ENCODE measurements at regions not wholly inside any gene's neighbourhood (a gene's known extent, or its start where the extent isn't known, plus 50 kb on each side); places are given as distances from the start of the nearest gene placed in this dataset.
"Not testable (repeated sequence)": the region's sequence is repeated elsewhere in the genome, so short reads cannot be mapped to it uniquely, and the experiment has no call there.

DNA sequence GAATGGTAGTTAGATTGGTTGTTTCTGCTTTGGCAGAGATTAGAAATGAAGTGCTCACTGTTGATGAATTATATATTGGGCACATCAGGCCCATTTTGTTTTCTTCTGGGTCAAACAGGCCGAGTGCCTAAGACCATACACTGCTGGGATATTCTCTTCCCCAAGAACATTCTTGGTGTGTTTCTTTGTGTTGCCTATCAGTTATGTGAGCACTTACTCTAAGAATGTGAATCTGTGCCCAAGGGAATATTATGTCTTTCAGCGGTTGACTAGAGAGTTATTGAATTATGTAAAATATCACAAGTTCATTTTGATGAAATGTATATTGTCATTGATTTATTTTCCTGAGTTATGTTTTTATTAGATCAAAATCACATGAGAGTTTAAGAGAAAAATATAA, 255.5 kb upstream of the SMIM30 start:
- DNase-seq = no peak

DNA sequence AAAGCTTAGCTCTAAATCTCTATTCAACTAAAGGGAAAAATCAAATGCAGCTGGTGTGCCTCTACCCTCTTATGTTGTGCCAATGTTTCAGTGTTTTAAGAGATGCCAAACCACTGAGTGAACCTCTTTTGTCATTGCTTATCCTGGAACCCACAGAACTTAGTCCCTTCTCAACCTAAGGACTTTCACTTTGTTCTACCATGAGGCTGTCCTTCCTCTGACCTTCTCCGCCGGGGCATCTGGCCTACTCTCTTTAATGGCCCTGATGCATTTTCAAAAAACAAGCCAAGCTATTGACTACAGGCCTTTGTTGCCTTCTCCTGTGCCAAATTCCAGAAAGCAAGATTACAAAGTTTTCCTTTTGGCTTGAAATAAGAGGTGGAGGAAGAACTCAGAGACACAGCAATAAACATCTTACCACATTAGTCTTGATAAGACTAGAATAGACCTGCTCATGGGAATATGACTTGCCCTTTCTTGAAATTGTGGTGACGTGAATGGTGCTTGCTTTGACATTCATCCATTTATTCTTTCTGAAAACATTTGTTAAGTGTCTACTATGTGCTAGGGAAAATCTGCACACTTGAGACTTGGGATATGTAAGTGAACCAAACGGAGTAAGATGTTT, 253.2 kb upstream of the SMIM30 start:
- no peak for DNase-seq

DNA sequence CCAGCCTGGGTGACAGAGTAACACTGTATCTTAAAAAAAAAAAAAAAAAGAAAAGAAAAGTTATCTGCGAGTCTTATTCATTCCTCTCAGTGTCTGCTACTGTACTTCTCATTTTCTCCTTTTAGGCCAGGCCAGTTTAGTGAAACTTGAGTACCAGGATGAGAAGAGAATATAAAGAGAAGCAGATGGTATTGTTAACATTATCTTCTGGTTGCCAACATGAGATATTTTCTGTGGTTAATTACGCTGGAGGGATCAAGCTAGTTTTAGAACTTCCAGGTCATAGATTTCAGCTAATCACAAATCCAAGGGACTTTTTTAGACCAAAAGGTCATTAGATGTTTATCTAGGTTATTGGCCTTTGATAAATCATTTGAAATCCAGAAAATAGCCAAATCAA, 252.6 kb upstream of the SMIM30 start:
- DNase-seq = no peak

DNA sequence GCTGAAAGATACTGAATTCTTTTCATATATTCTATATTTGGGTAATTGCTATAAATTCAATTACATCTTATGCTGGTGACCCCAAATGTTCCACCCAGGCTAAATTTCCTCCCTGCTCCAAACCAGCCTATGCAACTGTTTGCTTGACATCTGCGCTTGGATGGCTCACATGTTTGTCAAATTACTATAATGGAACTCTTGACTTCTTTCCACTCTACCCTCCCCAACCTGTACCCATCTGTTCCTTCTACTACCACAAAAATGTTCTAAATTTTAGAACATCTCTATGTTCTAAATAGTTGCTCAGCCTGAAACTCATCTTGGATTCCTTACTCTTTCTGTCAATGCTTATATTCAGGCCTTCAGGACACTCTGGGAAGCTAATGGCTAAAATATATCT, 249.9 kb upstream of the SMIM30 start:
- no peak for DNase-seq

DNA sequence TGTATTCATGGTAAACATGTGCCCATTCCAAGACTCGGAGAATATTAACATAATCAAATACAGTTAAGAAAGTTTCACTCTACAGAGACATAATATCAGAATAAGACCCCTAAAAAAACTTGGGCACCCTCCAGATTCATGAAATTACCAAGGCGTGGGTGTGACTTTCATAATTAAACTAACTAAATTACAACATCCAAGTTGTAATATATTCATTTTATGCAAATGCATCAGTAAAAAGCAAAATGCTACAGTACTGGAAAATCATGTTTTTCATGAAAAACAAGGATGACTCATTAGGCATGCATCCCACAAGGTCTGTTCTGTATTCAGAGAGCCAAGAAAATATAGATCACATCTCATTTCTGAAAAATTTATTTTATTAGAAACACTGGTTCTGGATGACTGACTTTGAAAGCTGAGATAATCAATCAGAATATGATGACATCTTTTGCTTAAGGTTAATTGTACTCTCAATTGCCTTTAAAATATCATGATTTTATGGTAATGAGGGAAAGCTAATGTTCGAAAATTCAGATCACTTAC, 248.8 kb upstream of the SMIM30 start:
- no peak for DNase-seq

DNA sequence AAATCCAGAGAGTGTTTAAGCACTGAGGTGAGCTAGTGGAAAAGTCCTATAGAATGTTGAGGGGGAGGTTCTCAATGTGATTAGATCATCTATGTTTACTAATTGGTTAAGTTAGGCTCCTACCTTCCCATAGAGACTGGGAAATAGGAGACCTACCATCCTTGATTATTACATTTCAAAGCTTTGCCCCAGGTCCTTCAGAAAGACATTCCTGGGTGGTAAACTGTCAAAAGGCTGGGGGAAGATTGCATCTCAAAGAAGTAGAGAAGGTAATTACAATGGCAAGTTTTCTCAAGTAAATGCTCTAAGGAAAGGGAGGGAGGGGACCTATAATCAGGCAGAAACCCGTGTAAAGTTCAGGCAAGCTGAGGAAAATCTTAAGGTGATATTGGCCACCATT, 247.8 kb upstream of the SMIM30 start:
- DNase-seq = no peak

DNA sequence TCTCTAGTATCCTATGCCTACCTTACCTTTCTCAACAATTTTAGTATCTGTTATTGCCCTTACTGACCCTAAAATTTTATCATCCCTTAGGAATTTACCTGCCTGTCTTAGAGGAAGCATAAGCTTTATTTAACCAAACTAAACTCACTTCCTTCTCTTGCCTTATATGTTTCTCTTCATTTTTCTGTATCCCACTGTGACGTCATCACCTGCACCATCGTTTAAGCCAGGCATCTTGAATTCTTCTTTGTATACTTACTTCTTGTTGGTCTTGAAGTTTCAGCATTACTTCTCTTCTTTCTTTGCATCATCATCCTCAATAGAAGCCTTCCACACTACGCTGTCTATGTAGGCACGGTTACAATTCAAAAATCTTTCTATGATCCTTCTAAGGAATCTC, 231.0 kb upstream of the SMIM30 start:
- DNase-seq = no peak

DNA sequence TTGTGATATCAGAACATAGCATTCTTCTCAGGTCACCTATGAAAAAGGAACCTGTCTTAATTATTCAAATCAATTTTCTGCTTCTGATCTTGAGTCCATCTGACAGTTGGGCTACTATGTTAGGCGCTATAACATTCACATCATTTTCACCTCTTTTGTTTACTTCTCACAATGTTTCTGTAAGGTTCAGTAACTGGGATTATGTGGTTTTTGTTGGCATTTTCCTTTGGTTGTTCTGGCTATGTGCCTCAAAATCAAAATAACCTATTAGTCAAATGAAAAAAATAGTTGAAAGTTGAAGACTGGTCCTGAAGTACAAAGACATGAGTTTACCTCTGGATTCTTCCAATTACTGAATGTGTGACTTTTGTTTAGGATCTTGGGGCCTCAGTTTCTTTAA, 221.3 kb upstream of the SMIM30 start:
- DNase-seq = no peak

DNA sequence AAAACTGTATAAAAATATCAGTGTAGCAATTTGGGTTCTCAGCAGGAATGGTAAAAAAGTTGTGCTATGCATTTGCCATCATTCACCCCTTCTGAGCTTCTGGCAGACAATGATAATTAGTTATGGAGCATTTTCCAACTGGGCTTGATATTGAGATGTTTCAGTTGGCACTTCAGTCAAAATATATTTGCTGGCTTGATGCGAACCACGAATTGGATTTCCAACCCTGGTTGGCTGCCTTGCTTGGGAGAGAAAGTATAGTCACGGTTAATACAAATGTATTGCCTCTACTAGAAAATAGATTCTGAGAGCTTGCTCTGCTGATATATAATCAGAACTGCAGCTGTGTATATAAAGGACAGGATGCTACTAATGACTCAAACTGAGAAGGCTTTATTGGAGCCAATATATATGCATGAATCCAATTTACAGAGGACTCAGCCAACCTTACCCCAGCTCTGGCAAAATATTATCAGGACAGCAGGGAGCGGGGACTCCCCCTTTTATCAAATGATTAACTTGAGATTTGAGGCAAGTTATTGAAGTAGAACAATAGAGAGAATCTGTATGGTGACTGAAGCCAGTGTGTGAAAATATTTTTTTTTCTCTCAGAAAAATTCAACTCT, 219.8 kb upstream of the SMIM30 start:
- DNase-seq = no peak

DNA sequence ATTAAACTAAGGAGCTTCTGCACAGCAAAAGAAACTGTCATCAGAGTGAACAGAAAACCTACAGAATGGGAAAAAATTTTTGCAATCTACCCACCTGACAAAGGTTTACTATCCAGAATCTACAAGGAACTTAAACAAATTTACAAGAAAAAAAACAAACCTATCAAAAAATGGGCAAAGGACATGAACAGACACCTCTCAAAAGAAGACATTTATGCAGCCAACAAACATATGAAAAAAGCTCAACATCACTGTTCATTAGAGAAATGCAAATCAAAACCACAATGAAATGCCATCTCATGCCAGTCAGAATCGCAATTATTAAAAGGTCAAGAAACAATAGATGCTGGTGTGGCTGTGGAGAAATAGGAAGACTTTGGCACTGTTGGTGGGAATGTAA, 218.5 kb upstream of the SMIM30 start:
- DNase-seq = not testable (repeated sequence)

DNA sequence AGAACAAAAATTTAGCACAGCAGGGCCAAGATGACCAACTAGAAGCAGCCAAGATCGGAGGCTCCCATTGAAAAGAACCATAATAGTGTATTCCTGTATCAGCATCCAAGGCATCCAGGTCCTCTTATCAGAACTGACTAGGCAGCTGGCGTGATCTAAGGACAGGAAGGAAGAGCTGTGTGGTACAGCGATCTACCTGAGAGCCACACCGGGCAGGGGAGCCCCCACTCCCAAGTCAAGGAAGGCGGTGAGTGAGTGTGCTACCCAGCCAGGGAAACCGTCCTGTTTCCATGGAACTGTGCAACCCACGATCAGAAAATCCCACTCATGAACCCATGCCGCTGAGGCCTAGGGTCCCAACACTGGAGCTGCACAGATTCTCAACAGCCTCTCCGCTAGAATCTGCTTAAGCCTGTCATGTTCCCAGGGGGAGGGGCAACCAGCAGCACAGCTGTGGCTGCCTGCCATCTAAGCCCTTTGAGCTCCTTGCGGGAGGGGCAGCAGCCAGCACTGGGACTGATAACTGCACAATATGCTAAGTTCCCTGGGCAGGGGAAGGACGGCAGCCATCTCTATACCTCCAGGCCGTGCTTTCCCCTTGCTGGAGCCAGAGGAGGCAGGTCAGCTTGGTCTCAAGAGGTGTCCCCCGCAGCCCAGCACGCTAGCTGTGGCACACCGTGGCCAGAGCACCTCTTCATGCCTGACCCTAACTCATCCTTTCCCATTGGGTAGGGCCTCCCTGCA, 213.0 kb upstream of the SMIM30 start:
- no peak for DNase-seq

DNA sequence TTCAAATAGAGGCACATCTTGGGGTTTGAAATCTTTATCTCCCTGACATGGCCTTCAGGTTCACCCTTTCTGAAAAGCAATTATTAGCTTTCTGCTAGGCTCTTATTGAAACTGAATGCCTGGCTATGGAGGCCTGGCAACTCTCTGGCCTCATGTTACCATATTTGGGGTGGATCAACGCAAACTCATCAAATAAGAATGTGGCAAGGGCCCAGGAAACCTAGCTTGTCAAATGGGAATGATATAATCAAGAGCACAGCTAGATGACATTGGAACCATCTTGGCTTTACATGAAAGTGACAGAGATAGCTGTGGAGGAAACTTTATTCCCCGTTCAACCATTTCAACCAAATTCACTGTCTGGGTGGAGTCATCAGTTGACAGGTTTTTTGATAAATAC, 202.8 kb upstream of the SMIM30 start:
- no peak for DNase-seq

DNA sequence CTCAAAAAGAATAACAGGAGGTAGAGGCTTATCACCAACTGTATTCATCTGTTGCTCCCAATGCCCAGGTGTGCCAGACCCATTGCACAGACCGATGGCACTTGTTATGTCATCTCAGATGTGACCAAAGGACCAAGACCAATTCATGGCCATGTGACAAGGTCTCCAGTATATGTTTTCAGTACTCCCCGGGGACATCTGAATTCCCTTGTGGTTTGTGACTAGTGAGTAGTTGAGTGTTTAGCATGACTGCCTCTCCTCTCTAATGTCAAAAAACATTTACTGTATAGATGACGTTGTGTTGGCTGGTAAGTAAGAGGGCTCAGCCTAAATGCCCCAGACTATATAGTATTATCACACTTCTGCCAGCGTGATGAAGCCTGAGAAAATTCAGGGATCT, 202.1 kb upstream of the SMIM30 start:
- no peak for DNase-seq

DNA sequence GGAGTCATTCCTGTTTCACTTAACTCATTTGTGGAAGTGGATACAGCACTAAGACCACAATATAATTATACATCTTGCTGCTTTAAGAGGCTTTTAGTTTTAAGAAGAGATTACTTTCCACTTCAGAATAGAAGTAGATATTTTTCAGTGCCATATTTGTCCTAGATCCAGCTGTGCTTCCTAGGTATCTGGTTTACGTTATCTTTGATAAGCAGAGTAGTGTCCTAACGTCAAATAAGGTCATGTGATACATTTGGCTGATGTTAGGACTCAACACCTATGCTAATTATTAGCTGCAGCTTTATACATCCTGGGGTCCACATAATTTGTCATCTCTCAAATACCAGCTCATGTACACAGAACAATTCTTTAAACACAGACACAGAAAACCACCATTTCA, 196.2 kb upstream of the SMIM30 start:
- DNase-seq = no peak

DNA sequence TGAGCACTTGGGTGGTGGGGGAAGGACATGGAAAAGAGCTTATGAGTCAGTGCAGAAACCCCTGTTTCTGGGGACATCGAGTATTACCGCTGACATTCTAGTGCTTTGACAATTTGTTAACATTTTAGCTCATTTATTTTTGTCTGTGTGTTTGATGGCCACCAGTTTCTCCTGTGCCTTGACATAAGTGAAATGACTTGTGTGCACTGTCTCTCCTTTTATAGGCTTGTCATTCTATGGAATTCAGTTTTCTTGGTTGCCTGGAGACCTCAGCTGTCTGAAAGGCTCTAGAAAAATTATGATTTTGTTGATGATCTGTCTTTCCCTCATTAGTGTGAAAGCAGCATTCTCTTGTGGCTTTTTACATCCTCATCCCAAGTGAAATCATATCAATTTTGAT, 190.0 kb upstream of the SMIM30 start:
- DNase-seq = no peak

DNA sequence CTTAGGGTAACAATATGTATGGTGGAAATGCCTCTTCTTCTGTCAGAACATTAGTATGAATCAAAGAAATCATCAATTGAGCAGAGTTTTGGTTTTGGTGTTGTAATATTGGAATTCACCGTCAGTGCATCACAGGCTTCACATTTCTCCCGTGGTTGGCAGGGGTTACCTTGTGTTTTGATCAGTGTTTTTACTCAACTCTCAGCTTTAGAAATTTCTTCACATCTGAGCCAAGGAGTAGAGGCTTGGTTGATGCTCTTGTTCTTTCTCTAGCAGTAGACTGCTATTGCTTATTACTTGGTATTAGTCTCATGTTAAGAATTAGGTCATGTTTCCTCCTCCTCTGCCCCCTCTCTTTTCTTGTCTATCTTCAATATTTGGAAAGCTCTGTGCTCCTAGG, 188.8 kb upstream of the SMIM30 start:
- DNase-seq = no peak

DNA sequence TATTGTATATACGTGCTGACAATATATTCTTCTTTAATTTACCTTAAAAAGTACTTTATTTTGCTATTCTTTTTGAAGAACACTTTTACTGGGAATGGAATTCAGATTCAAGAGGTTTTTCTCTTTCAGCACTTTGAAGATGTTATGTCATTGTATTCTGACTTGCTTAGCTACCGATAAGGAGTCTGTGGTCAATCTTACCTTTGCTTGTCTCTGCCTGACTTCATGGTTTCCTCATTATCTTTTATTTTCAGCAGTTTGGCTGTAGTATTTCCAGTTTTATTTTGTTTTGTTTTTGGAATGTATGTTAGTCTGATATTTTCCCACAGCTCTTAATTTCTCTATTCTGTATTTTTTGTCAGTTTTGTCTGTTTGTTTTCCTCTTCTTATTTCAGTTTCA, 187.9 kb upstream of the SMIM30 start:
- DNase-seq = no peak

DNA sequence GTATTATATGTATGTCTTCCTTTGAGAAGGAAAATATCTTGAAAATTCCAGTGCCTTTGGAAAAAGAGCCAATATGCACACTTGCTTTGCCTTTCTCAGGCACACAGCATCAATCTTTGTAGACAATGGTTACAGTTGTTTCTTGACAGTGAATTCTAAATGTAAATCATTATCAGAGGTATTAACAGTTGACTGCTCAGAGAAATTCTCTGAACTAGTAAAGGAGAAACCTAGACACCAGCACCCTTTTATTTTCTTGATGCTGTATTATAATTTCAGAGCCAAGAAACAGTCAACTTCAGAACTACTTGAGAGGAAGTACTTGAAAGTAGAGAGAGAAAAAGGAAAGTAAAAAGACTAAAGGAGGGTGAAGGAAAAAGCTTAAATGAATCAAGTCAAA, 185.8 kb upstream of the SMIM30 start:
- no peak for DNase-seq

DNA sequence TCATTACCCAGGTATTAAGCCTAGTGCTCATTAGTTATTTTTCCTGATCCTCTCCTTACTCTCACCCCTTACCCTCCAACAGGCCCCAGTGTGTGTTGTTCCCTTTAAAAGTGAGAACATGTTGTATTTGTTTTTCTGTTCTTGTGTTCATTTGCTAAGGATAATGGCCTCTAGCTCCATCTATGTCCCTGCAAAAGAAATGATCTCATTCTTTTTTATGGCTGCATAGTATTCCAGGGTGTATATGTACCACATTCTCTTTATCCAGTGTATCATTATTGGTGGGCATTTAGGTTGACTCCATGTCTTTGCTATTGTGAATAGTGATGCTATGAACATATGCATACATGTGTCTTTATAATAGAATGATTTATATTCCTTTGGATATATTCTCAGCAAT, 185.0 kb upstream of the SMIM30 start:
- not testable (repeated sequence) for DNase-seq

DNA sequence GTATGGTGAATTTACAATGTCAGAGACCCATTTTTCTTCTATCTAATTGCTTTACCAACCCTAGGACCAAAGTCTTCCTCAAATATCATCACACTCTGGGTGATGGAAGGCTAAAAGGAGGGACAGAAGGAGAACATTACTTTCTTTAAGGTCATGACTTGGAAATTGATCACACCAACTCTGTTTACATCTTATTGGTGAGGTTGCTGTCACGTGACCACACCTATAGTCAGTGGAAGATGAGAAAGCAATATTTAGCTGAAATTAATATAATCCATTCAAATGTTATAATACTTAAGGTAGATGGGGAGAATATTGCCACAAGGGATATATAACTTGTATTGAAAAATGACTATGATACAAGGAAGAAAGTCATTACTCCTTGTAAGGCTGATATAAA, 183.6 kb upstream of the SMIM30 start:
- no peak for DNase-seq

DNA sequence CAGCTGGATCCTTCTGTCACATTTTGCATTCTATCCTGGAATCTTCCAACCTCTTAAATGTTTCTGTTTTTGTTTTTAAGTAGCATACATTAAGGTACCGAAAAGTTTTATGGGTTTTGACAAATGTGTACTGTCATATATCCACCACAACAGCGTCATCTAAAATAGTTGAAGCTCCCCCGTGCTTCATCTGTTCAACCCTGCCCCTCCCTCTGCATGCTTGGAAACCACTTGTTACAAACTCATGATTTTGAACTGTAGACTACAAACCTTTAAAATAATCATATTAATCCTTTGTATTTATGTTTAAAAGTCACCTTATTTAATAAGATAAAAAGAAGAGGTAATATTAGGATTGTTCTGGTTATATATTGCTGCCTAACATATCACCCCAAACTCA, 182.8 kb upstream of the SMIM30 start:
- no peak for DNase-seq

DNA sequence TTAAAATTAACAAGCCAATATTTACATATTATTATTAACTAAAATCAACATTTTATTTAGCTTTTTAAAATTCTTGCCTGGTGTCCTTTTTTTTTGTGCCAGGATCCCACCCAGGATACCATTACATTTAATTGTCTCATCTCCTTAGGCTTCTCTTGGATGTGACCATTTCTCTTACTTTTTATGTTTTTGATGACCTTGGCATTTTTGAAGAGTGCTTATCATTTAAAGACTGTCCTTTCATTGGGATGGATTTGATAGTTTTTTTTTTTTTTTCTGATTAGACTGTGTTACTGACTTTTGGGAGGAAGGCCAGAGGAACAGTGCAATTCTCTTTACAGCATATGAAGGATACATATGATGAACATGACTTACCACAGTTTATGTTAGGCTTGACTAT, 181.4 kb upstream of the SMIM30 start:
- no peak for DNase-seq

DNA sequence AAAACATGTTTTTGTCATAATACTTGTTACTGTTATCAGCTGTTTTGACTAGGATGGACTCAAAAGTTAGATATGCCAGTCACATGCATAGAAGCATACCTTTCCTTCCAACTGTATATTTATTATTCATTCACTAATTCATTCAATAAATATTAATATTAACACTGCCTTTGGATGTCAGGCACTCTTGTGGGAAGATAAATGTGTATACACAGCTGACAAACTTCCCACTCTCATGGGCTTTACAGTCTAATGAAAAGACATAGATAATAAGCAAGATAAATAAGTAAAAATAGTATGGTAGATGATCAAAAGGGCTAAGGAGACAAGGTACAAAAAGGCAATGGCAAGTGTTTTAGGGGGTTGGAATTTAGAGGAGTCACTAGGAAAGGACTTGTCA, 180.1 kb upstream of the SMIM30 start:
- no peak for DNase-seq

DNA sequence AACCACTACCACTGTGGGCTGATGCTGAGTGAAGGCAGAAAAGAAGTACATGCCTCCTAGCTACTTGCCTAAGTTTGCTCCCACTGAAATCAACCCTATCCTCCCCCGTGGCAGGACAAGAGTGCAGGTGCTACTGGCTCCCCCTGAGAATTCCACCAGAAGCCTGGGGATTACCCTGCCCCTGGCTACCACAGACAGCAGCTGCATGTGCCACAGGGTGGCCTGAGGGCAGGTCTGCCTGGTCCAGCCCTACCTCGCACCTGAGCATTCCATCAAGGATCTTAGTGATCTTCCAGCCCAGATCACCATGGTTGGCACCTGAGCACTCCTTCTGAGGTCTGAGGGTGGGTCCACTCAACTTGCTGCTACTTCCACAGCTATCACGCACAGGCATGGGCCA, 176.4 kb upstream of the SMIM30 start:
- no peak for DNase-seq
